NCI-H1048 (cell line): ENCODE measurements at regions not wholly inside any gene's neighbourhood (a gene's known extent, or its start where the extent isn't known, plus 50 kb on each side); places are given as distances from the start of the nearest gene placed in this dataset.
"Not testable (repeated sequence)": the region's sequence is repeated elsewhere in the genome, so short reads cannot be mapped to it uniquely, and the experiment has no call there.

Experiments
- DNase-seq: peaks from one replicate; lab custom pipeline; 2025; lab: John Stamatoyannopoulos, UW

DNA sequence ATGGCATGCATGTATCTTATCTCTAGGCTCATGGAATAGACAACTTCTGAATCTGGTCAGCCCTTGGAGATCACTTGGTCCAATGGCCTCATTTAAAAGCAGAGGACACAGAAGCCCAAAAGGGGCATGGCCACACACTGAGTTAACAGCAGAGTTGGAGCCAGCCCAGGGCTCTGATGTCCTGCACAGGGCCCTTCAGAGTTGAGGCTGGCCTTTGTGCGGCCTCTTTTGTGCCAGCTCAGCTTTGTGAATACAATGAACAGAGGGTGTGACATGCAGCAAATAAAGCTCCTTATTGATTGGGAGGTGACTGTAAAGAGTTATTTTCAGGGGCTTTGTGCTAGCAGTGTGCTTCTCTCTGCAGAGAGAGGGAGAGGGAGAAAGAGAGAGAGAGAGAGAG, 150.1 kb upstream of the STK32A start:
- no peak for DNase-seq

DNA sequence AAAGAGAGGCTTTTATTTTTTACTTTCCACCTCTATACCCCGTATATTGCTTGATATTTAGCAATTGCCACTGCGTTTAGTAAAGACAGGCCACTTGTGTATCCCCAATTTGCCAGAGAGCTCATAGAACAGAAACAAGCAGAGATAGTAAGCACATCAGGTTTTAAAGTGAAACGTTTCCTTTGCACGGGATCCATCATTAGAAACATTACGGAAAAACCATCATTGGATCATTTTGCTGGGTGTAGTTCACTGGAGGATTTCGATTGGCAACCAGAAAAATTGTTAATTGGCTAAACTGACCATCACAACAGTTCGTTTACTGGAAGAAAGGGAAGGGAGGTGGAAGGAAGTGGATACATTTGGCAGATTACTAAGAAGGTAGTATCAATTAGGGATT, 149.4 kb upstream of the STK32A start:
- no peak for DNase-seq

DNA sequence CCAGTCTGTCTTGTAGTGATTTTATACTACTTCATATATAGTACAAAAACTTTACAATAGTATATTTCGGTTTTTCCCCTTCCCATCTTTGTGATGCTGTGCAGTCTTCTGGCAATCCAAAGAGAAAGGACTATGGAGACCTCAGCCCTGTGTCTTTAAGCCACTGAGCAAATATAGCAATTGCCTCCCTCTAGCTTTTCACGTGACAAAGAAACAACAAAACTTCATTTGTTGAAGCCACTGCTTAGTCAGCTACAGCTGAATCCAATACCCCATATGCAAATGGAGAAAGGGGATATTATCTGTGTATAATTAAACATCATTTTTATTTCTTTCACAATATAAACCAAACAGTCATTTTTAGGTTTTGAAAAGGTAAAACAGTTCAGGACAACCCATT, 142.8 kb upstream of the STK32A start:
- DNase-seq = no peak

DNA sequence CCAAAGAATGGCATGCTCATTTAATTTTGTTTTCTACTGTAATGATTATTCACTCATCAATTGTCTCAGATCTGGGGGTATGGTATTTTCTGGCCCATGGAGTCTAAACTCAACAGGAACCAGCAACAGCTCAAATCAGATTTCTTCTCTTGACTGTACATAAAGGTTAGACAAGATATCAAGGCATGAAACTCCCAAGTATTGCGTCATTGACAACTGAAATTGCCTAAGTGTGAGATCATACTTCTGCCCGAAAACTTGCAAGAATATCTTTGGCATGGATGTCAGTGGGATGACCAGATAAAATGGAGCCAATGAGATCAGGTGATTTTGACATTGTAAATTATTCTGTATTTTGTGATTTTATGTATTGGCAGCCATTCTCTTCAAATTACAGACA, 141.7 kb upstream of the STK32A start:
- DNase-seq = no peak

DNA sequence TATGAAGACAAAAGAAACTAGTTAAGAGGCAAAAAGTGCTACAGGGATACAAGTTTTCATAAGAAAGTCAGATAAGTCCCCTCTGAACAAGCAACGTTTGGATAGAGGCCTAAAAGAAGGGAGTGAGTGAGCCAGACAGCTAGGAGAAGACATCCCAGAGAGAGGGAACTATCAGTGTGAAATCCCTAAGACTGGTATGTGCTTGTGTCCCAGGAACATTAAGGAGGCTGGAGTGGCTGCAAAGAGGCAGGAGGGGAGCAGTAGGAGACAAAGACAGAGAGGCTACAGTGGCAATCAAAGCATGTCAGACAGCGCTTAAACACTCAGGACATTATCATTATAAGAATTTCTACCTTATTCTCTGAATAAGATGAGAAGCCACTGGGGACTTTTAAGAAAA, 139.1 kb upstream of the STK32A start:
- no peak for DNase-seq

DNA sequence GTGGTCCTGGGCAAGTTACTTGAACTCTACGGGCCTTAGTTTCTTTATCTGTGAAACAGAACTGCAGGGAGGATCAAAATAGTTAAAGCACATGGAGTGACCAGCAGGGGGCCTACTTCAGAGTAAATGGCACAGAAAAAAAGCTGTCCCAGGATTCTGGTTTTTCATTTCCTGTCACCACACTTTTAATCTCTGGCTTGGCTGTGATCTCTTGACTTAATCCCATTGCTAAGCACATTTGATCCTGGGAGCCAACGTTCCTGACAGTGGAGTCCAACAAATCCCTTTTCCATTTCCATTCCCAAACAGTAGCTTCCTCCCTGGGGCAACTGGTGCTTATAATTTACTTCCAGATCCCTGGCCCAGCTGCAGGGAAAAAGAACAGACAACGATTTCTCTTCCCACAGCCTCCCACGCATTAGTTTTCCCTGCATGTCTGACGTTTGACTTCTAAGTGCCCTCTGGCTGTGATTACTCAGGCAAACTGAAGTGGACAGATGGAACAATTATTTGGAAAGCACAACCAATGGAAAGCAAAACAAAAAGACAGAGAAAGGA, 136.5 kb upstream of the STK32A start:
- DNase-seq = no peak

DNA sequence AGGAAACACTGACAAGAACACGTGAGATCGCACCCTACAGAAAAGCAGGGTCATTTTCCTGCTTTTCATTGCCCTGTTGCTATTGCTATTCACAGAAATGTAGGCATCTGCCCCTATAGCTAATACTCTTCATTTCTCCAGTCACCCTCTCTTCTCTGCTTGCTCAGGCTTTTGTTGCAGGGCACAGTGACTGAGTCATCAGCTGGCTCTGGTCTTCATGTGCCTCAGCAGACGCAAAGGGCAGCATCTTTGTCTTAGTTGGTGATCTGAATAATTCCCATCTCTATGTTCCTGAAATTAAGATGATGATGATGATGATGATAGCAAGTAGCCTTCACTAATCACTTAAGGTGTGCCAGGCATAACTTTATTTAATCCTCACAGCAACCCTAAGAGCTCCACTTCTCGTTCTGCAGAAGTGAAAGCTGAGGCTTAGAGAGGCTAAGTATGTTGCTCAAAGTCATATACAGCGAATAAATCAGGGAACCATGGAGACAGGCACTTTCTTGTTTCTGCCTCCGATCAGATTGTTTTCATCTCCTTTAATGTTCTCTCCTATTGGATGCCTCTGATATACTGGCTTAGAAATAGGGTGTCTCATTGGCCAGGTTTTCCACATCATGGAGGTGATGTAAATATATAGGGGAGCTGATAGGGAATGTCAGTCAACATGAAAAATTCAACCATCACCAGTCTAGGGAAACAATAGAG, 133.0 kb upstream of the STK32A start:
- no peak for DNase-seq

DNA sequence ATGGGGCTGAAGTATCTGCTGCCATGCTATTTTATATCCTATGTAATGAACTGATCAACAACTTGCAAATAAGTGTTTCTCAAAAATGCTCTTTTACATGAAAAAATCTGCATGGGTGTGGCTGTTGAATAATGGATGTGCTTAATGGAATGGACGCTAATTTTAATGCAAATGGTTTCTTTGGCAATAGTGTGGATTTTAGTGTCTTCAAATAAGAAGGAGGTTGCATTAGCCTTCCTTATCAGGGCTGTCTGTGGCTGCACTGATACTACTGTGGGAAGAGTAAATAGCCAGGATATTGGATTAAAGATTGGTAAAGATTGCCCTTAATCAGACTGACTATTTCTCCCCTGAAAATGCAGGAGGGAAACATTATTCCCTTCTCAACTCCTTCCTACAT, 121.9 kb upstream of the STK32A start:
- DNase-seq = no peak

DNA sequence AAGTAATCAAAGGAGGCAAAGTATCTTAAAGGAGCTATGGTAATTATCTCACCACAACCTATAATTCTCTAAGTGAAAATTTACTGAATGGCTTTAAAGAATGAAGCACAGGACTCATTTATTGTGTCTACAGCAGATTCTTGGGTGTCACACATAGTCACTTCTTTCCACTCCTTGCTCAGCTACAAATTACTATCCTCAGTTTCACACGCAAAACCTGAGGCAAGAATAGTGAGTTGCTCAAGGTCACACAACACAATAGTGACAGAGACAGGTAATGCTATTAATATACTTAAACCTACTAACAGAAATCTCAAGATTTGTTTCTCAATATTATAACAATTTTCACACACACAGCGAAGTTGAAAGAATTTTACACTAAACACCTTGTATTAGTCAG, 120.9 kb upstream of the STK32A start:
- DNase-seq = no peak

DNA sequence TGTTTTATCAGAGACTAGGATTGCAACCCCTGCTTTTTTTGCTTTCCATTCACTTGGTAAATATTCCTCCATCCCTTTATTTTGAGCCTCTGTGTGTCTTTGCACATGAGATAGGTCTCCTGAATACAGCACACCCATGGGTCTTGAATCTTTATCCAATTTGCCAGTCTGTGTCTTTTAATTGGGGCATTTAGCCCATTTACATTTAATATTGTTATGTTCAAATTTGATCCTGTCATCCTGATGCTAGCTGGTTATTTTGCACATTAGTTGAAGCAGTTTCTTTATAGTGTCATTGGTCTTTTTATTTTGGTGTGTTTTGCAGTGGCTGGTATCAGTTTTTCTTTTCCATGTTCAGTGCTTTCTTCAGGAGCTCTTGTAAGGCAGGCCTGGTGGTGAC, 95.1 kb upstream of the STK32A start:
- DNase-seq = not testable (repeated sequence)

DNA sequence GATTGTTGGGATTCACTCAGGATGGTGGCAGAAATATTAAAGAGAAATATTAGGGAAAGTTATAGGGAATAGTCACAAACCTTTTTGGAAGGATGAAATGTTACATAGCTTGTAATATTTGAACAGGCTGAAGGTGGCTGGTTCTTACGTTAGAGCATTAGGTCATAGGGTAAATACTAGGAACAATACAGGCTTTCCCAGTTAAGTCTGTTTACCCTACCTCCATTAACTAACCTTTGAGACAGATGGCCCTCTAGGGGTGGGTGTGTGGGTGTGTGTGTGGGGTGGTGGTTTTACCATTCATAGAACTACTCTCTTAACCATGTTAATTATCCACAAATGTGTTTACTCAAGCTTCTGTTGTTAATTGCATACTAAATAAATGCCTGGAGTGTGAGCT, 94.3 kb upstream of the STK32A start:
- no peak for DNase-seq

DNA sequence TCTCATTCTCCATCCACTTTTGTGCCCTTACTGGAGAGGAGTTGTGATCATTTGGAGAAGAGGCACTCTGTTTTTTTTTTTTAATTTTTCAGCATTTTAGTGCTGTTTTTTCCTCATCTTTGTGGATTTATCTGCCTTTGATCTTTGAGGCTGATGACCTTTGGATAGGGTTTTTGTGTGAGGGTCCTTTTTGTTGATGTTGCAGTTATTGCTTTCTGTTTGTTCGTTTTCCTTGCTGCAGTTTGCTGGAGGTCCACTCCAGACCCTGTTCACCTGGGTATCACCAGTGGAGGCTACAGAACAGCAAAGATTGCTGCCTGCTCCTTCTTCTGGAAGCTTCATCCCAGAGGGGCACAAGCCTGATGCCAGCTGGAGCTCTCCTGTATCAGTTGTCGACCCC, 93.2 kb upstream of the STK32A start:
- DNase-seq = not testable (repeated sequence)

DNA sequence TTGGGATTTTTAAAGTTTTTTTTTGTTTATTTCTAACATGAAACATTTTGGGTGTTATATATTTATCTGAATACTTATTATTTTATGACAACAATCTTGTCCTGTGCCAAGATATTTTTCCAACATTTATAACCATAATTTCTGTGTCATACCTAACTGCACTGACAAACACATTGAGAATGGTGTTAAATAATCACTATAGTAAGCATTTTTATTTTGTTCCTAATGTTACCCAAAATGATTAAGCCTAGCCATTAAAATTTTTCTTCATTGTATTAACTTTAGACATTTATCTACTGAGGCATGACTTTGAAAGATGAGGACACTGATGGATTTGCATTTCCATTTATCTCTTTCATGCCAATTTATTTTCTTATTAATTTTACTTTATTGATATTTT, 91.6 kb upstream of the STK32A start:
- DNase-seq = no peak

DNA sequence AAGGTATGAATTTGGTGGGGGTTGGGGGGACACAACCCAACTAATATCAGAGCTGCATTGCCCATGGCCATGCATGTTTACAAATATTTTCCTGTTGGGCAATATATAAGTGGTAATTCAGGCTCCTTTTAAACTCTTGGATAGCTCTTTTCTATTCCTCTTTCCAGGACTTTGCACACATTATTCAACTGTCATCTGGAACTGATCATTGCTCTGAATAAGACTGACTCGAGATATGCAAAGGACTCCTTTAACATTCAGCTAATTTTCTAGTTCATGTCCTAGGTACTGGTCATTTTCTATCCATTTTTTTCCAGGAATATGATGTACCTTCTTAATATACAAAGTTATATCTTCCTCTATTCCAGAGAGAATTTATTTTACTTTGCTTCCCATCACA, 89.5 kb upstream of the STK32A start:
- no peak for DNase-seq

DNA sequence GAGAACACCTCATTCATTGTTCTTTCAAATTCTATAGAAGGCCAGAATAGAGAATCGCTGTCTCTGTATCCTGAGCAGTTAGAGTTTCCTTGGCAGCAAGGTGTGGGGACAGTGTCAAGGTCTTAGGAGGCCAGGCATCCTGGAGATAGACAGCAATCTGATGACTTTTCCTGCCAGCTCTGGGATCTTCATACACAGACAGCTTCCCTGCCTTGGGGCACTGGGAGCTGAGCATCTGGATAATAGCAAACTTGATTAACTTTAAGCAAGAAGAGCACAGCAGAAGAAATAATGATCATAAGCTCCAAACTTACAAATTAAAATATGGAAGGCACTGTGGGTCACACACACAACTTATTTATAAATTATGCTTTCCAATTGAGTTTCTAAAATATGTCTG, 86.1 kb upstream of the STK32A start:
- no peak for DNase-seq

DNA sequence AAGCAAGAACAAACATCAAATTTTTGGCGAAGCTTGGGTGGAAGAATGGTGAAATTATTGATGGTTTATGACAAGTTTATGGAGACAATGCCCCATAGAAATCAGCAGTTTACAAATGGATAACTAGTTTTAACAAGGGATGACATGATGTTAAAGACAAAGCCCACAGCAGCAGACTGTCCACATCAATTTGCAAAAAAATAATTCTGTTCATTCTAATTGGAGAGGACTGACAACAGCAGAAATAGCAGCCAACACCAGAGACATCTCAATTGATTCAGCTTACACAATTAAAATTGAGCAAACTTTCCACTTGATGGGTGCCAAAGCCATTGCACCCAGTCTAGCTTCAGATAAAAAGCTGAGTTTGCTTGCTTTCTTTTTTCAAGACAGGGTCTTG, 82.7 kb upstream of the STK32A start:
- no peak for DNase-seq

DNA sequence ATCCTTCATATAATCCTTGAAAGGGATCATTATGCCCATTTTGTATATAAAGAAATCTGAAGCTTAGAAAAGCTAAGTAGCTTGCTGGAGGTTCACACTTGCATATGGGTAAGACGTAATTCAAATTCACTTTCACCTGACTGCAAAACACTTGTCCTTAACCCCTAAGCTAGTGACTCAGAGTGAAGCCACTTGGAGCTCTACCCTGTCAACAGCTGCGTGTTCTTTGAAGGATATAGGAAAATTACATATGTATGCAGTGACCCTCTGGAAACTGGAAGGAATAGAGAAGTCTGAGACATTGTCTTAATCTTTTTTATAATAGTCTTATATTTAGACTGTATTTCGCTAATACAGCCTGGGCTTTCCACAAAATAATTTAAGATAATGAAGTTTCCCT, 80.0 kb upstream of the STK32A start:
- DNase-seq = no peak

DNA sequence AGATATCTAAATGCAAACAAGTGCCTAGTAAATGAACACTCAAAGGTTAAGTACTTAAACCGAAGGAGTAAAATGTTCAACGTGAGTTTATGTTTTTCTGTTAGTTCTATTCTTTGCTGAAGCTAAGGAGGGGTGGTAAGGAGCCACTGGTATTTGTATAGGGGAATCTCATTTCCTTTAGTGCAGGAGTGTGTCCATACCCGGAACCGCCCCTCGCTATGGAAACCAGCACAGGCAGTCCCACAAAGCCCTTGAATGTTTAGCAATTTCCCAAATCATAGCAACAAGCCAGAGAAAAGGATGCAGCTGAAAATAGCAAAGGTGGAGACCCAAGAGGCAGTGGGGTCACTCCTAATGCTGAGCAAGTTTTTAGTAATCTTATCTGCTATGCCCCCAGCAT, 78.8 kb upstream of the STK32A start:
- DNase-seq = no peak

DNA sequence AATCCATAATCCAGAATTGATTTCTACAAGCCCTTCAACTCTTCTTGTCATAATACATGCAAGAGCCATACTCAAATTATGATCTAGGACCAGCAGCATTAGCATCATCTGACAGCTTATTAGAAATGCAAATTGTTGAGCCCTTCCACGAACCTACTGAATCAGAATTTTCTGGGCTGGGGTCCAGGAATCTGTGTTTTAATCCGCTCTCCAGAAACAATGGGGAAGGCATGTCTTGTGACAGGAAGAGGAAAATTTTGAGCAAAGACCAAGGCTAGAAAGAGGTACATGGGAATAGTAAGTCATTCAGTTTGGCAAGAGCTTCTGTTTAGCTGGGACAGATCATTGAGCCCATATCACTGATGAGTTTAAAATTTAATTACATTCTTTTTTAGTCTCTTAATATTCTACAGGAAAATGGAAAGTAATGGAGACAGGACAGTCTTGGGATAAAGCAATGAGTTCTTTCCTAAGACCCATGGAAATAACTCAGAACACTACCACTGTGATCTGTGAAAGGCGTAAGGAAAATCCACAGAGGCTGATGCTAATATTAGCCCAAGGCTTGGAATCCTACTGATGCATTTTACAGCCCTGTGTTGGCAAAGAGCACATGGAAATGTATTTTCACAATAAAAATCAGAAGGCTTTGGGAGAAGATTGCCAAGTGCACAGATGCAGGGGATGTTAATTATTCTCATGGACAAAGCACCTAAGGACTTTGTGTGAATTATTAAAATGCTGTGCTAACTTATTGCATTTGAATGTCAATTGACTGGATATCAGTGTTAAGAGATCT, 73.7 kb upstream of the STK32A start:
- DNase-seq = no peak

DNA sequence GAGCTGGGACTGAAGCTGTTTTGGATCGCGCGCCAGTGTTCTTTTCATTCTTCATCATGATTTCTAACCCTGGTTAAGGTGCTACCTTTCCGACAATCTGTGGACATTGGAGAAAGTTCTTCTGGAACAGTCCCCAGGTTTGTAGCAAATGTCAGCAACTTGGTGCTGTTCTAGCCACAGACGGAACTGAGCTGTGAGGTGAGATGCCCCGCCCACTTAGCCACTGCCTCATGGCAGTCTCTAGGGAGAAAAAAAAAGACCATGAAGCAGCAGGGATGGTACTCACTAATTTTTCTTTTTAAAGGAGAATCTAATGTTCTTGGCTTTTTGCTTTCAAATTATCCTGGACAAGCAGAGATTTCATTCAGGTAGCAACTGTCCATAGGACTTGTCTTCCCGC, 72.1 kb upstream of the STK32A start:
- no peak for DNase-seq

DNA sequence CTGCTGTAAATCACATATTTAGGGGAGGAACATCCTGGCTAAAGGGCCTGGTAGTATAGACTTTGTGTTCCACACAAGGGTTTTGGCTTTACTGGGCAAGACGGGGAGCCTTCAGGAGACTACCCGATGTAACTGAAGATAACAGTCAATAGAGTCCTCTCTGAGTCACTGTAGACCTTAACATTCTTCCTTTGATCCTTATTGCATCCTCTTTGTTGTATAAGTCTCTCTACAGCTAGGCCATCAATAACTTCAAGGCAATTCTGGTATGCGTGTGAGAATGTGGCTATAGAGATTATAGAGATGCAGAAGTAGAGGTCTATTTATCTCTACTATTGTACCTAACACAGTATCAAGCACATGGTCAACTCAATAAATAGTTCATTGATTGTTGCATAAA, 67.3 kb upstream of the STK32A start:
- DNase-seq = no peak

DNA sequence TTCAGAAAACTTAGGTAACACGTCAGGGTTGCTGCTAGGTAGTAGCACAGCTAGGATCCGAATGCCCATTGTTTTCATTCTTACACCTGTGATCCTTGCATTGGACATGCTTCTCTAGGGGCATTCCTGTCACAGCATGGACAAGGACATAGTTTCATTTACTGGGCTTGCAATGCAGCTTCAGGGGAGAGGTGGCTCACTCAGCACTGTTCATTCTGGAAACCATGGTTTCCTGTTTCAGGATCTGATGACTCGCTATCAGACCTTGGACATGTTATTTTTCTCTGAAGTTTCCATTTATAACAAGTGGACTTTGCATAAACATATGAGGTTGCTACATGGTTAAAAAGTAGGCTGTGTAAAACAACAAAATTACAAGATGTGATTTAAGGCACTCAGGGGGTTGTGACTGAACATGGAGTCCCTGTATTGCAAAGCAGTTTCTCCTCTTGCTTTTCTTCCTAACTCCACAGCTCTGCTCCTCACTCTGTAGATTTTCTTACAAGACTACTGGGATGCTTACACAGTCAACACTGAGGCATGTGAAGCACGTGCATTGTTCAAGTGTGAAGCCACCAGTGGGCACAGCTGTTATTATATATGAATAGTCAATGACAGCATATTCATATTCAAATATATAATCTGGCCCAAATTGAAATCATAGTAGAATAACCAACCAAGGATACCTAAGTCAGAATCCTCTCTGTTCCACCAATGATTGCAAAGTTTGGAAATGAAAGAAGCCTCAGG, 66.1 kb upstream of the STK32A start:
- DNase-seq = no peak

DNA sequence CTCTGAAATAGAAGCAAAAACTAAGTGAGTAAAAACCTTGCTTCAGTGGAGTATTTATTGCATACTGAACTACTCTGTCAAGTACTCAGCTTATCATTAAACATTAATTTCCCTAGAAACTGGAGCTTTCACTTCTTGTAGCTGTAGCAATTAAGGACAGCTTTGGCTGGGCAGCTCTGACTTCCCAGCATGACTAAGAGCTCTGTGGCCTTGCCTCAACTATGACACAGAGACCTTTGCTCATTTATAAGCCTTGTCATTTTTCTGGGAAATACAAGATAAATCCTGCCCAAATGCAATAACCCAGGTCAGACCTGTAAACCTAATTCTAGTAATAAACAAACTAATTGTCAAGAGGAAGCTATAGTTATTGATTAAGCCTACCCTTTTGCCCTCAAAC, 65.4 kb upstream of the STK32A start:
- no peak for DNase-seq
